ENCODE measurements at regions not wholly inside any gene's neighbourhood (a gene's known extent, or its start where the extent isn't known, plus 50 kb on each side); places are given as distances from the start of the nearest gene placed in this dataset.
"Not testable (repeated sequence)": the region's sequence is repeated elsewhere in the genome, so short reads cannot be mapped to it uniquely, and the experiment has no call there.

- no peak for DNase-seq (ENCODE audit: extremely low read depth, low read depth, low spot score)
Observed at GRCh38 chr1:60920561-60920960, 161.8 kb upstream of the NFIA start.

- no peak for DNase-seq (ENCODE audit: extremely low read depth, low read depth, low spot score)
Observed at GRCh38 chr1:60918867-60919266, 163.5 kb upstream of the NFIA start.

GRCh38 chr1:60916906-60917305 is 165.5 kb upstream of the NFIA start:
- no peak for DNase-seq (ENCODE audit: extremely low read depth, low read depth, low spot score)

- no peak for DNase-seq (ENCODE audit: extremely low read depth, low read depth, low spot score)
Observed at GRCh38 chr1:60916199-60916598, 166.2 kb upstream of the NFIA start.

GRCh38 chr1:60915441-60915840 is 166.9 kb upstream of the NFIA start:
- no peak for DNase-seq (ENCODE audit: extremely low read depth, low read depth, low spot score)

- DNase-seq (ENCODE audit: extremely low read depth, low read depth, low spot score): no peak
Observed at GRCh38 chr1:60914982-60915381, 167.4 kb upstream of the NFIA start.

GRCh38 chr1:60913708-60914107 is 168.7 kb upstream of the NFIA start:
- not testable (repeated sequence) for DNase-seq (ENCODE audit: extremely low read depth, low read depth, low spot score)

- no peak for DNase-seq (ENCODE audit: extremely low read depth, low read depth, low spot score)
Observed at GRCh38 chr1:60913039-60913438, 169.3 kb upstream of the NFIA start.

- peak; percentile 31 for DNase-seq (ENCODE audit: extremely low read depth, low read depth, low spot score)
Observed at GRCh38 chr1:60911966-60912697, 170.2 kb upstream of the NFIA start.

- DNase-seq (ENCODE audit: extremely low read depth, low read depth, low spot score): no peak
Observed at GRCh38 chr1:60908159-60908558, 174.2 kb upstream of the NFIA start.

GRCh38 chr1:60906526-60906925 is 175.8 kb upstream of the NFIA start:
- DNase-seq (ENCODE audit: extremely low read depth, low read depth, low spot score): no peak

- no peak for DNase-seq (ENCODE audit: extremely low read depth, low read depth, low spot score)
Observed at GRCh38 chr1:60906039-60906438, 176.3 kb upstream of the NFIA start.

- no peak for DNase-seq (ENCODE audit: extremely low read depth, low read depth, low spot score)
Observed at GRCh38 chr1:60904099-60904851, 178.1 kb upstream of the NFIA start.

- DNase-seq (ENCODE audit: extremely low read depth, low read depth, low spot score): no peak
Observed at GRCh38 chr1:60903591-60903990, 178.8 kb upstream of the NFIA start.

GRCh38 chr1:60899464-60899863 is 182.9 kb upstream of the NFIA start:
- no peak for DNase-seq (ENCODE audit: extremely low read depth, low read depth, low spot score)

- no peak for DNase-seq (ENCODE audit: extremely low read depth, low read depth, low spot score)
Observed at GRCh38 chr1:60898987-60899386, 183.4 kb upstream of the NFIA start.

GRCh38 chr1:60898413-60898812 is 183.9 kb upstream of the NFIA start:
- no peak for DNase-seq (ENCODE audit: extremely low read depth, low read depth, low spot score)

GRCh38 chr1:60896701-60897363 is 185.5 kb upstream of the NFIA start:
- no peak for DNase-seq (ENCODE audit: extremely low read depth, low read depth, low spot score)

GRCh38 chr1:60895701-60896100 is 186.7 kb upstream of the NFIA start:
- no peak for DNase-seq (ENCODE audit: extremely low read depth, low read depth, low spot score)

- DNase-seq (ENCODE audit: extremely low read depth, low read depth, low spot score): no peak
Observed at GRCh38 chr1:60895252-60895651, 187.1 kb upstream of the NFIA start.

- DNase-seq (ENCODE audit: extremely low read depth, low read depth, low spot score): no peak
Observed at GRCh38 chr1:60894741-60895140, 187.6 kb upstream of the NFIA start.

GRCh38 chr1:60894130-60894529 is 188.2 kb upstream of the NFIA start:
- DNase-seq (ENCODE audit: extremely low read depth, low read depth, low spot score): no peak
